OCI-LY1 (cell line): ENCODE measurements at regions not wholly inside any gene's neighbourhood (a gene's known extent, or its start where the extent isn't known, plus 50 kb on each side); places are given as distances from the start of the nearest gene placed in this dataset.

Experiments used
- H2AFZ ChIP-seq: fragments of 200-600 bp; sonication (generic), shearing (Covaris generic); 2 replicates; pipeline ENCODE4 v1.6.0; 2014; ENCODE audit warnings: antibody characterized with exemption, mild to moderate bottlenecking, low read length
- H3F3A ChIP-seq: fragments of 200-600 bp; sonication (generic), shearing (Covaris generic); 2 replicates; pipeline ENCODE4 v1.6.0; 2014; ENCODE audit warnings: mild to moderate bottlenecking, antibody characterized with exemption, low read length, moderate library complexity; ENCODE audit not compliant: insufficient read depth
- H3K27ac ChIP-seq: fragments of 200-600 bp; sonication (generic); 2 replicates; pipeline ENCODE4 v1.5.1; 2014; ENCODE audit warnings: low read length, mixed run types, mild to moderate bottlenecking, low read depth; ENCODE audit not compliant: poor library complexity, severe bottlenecking
- H3K27me3 ChIP-seq: fragments of 200-600 bp; sonication (generic); 2 replicates; pipeline ENCODE4 v1.6.0; 2014; ENCODE audit warnings: antibody characterized with exemption, mild to moderate bottlenecking, low read length, moderate library complexity; ENCODE audit not compliant: insufficient read depth
- H3K36me3 ChIP-seq: fragments of 200-600 bp; sonication (generic); 2 replicates; pipeline ENCODE4 v1.6.1; 2014; ENCODE audit warnings: mild to moderate bottlenecking, antibody characterized with exemption, low read length, moderate library complexity, mixed read lengths; ENCODE audit not compliant: insufficient read depth
- H3K4me1 ChIP-seq: fragments of 200-600 bp; sonication (generic); 2 replicates; pipeline ENCODE4 v1.5.1; 2014; ENCODE audit warnings: mild to moderate bottlenecking, low read length, moderate library complexity; ENCODE audit not compliant: insufficient read depth, severe bottlenecking
- H3K4me2 ChIP-seq: fragments of 200-600 bp; sonication (generic), shearing (Covaris generic); 2 replicates; pipeline ENCODE4 v1.6.1; 2014; ENCODE audit warnings: low read length
- H3K4me3 ChIP-seq: fragments of 200-600 bp; sonication (generic); 2 replicates; pipeline ENCODE4 v1.5.1; 2014; ENCODE audit warnings: low read length, low read depth, mild to moderate bottlenecking, mixed read lengths; ENCODE audit not compliant: poor library complexity, severe bottlenecking
- H3K79me2 ChIP-seq: fragments of 200-600 bp; shearing (Covaris generic); 2 replicates; pipeline ENCODE4 v1.6.1; 2016; ENCODE audit warnings: mixed run types, low read length, mixed read lengths; ENCODE audit not compliant: insufficient read depth
- H3K9ac ChIP-seq: fragments of 200-600 bp; sonication (generic), shearing (Covaris generic); 2 replicates; pipeline ENCODE4 v1.6.1; 2014; ENCODE audit warnings: mild to moderate bottlenecking, low read length, mixed read lengths
- H3K9me2 ChIP-seq: fragments of 200-600 bp; sonication (generic), shearing (Covaris generic); 2 replicates; pipeline ENCODE4 v1.6.1; 2014; ENCODE audit warnings: low read depth, mild to moderate bottlenecking, low read length, mixed read lengths
- H3K9me3 ChIP-seq: fragments of 200-600 bp; shearing (Covaris generic); 2 replicates; pipeline ENCODE4 v1.6.1; 2014; ENCODE audit warnings: low read length, mixed read lengths
- H4K20me1 ChIP-seq: fragments of 200-600 bp; sonication (generic), shearing (Covaris generic); 2 replicates; pipeline ENCODE4 v1.6.0; 2016; ENCODE audit warnings: mild to moderate bottlenecking, low read length; ENCODE audit not compliant: insufficient read depth
- EZH2 ChIP-seq: fragments of 200-600 bp; sonication (generic), shearing (Covaris generic); IDR thresholded peaks from 2 replicates; pipeline ENCODE4 v1.8.0; 2017; ENCODE audit warnings: borderline replicate concordance, mixed run types, mild to moderate bottlenecking, antibody characterized with exemption, low read length, moderate library complexity, mixed read lengths
- TF ChIP-seq, protein P1 (sequence below): fragments of 200-600 bp; sonication (generic), shearing (Covaris generic); IDR thresholded peaks from 2 replicates; pipeline ENCODE4 v1.5.1; 2017; ENCODE audit warnings: mild to moderate bottlenecking, antibody characterized with exemption, low read length, moderate library complexity, mixed read lengths

GRCh38 chr10:2543142-2543886 lies 524.0 kb upstream of the PFKP start:
- H3K9ac ChIP-seq, result no peak overlapping the region
- no peaks in the 10 kb centered on the region for H3F3A ChIP-seq
- no peaks in the 10 kb centered on the region for H3K36me3 ChIP-seq
- no peaks in the 10 kb centered on the region for H3K9me2 ChIP-seq
- H3K27me3 ChIP-seq, result no peaks in the 10 kb centered on the region
- H3K4me3 ChIP-seq, result no peak overlapping the region
- H4K20me1 ChIP-seq, result no peaks in the 10 kb centered on the region
- TF ChIP-seq, protein P1, sequence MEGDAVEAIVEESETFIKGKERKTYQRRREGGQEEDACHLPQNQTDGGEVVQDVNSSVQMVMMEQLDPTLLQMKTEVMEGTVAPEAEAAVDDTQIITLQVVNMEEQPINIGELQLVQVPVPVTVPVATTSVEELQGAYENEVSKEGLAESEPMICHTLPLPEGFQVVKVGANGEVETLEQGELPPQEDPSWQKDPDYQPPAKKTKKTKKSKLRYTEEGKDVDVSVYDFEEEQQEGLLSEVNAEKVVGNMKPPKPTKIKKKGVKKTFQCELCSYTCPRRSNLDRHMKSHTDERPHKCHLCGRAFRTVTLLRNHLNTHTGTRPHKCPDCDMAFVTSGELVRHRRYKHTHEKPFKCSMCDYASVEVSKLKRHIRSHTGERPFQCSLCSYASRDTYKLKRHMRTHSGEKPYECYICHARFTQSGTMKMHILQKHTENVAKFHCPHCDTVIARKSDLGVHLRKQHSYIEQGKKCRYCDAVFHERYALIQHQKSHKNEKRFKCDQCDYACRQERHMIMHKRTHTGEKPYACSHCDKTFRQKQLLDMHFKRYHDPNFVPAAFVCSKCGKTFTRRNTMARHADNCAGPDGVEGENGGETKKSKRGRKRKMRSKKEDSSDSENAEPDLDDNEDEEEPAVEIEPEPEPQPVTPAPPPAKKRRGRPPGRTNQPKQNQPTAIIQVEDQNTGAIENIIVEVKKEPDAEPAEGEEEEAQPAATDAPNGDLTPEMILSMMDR, result no peak
- no peak for TF ChIP-seq EZH2
- H2AFZ ChIP-seq, result no peak overlapping the region
- no peak overlapping the region for H3K27ac ChIP-seq
- H3K4me1 ChIP-seq, result no peaks in the 10 kb centered on the region
- H3K4me2 ChIP-seq, result no peak overlapping the region
- H3K79me2 ChIP-seq, result no peaks in the 10 kb centered on the region
- H3K9me3 ChIP-seq, result no peaks in the 10 kb centered on the region

DNA sequence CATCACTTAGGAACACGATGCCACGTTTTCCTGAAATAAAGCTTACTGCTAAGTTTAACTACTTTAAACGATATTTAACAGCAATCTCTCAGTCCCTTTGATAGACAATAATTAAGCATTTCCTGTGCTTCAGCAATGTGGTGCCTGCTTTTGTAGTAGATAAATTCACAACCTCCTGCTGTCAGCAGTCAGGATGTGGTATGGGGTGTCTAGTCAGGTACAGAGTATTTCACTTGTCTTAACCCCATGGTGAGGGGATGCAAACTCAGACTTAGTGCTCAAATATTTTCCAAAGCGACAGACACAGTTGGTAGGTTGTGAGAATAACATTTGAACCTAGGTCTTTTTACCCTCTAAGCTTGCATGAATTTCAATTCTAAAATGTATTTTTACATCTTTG lies 526.2 kb upstream of the PFKP start:
- no peak overlapping the region for H3K9ac ChIP-seq

DNA sequence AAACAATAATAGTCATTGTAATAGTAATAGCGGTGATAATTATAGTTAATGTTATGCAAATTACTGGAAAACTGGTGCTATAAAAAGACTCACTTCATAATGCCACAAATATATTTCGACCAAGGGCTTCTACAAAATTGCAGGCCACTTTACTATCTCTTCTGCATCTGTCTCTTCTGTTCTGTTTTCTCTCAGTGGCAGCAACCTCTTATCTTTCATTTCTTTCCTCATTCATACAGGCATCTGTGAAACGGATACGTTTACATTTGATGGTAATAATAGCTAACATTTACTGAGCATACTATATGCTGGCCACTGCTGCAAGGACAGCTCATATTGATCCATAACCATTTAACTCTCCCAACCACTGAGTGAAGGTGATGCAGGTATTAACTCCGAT lies 537.4 kb upstream of the PFKP start:
- Histone ChIP-seq H3K4me1 (no peaks in the 10 kb centered on the region), H3K36me3 (no peaks in the 10 kb centered on the region), H3K4me3 (no peak overlapping the region), H2AFZ (no peak overlapping the region), H3F3A (no peaks in the 10 kb centered on the region), H3K27ac (no peak overlapping the region), H3K27me3 (no peaks in the 10 kb centered on the region), H3K9ac (no peak overlapping the region), H3K79me2 (no peaks in the 10 kb centered on the region), H3K9me3 (no peaks in the 10 kb centered on the region), H3K9me2 (no peaks in the 10 kb centered on the region), H4K20me1 (no peaks in the 10 kb centered on the region), H3K4me2 (no peak overlapping the region)
- TF ChIP-seq, protein P1, result no peak
- no peak for TF ChIP-seq EZH2

More for the DNA sequence above, 526.2 kb upstream of the PFKP start:
- Histone ChIP-seq H3K4me1 (no peaks in the 10 kb centered on the region), H3K79me2 (no peaks in the 10 kb centered on the region), H4K20me1 (no peaks in the 10 kb centered on the region), H3K4me2 (no peak overlapping the region), H3K27ac (no peak overlapping the region), H2AFZ (no peak overlapping the region), H3K9me2 (no peaks in the 10 kb centered on the region), H3K27me3 (no peaks in the 10 kb centered on the region), H3K9me3 (no peaks in the 10 kb centered on the region), H3K36me3 (no peaks in the 10 kb centered on the region), H3K4me3 (no peak overlapping the region), H3F3A (no peaks in the 10 kb centered on the region)
- TF ChIP-seq, protein P1, result no peak
- no peak for TF ChIP-seq EZH2
